GM23338 (cell line): ENCODE measurements at regions not wholly inside any gene's neighbourhood (a gene's known extent, or its start where the extent isn't known, plus 50 kb on each side); places are given as distances from the start of the nearest gene placed in this dataset.

ENCODE experiments used
- CREB1 ChIP-seq: fragments of 250-450 bp; sonication (Bioruptor Pico); IDR thresholded peaks from 2 replicates; pipeline ENCODE4 v1.5.0; 2020; ENCODE audit warnings: low read depth, mild to moderate bottlenecking, moderate library complexity
- EZH2 ChIP-seq: fragments of 200-600 bp; sonication (generic); IDR thresholded peaks from one replicate; pipeline ENCODE4 v1.8.0; 2017; ENCODE audit warnings: antibody characterized with exemption, mild to moderate bottlenecking, low read depth; ENCODE audit not compliant: unreplicated experiment
- EZH2phosphoT487 ChIP-seq: fragments of 200-600 bp; sonication (generic); IDR thresholded peaks from one replicate; pipeline ENCODE4 v1.8.1; 2018; ENCODE audit warnings: antibody characterized with exemption; ENCODE audit not compliant: unreplicated experiment
- POLR2AphosphoS5 ChIP-seq: IDR thresholded peaks from 2 replicates; pipeline ENCODE4 v1.6.1; 2016; ENCODE audit warnings: antibody characterized with exemption, low read depth
- ZNF114 ChIP-seq: fragments of 250-450 bp; sonication (Bioruptor Pico); IDR thresholded peaks from 2 replicates; pipeline ENCODE4 v1.5.0; 2020; ENCODE audit warnings: mild to moderate bottlenecking, moderate library complexity
- TF ChIP-seq, protein P1 (sequence below), 2 experiments: fragments of 200-600 bp in 1 of 2; sonication (generic) in 1 of 2; conservative IDR thresholded peaks; 2 replicates each; pipeline versions ENCODE4 v1.5.1 to v1.6.1; 2016 to 2017; ENCODE audit warnings: antibody characterized with exemption in 2 of 2, low read depth in 2 of 2, mild to moderate bottlenecking in 2 of 2, moderate library complexity in 1 of 2

- TF ChIP-seq, protein P1, sequence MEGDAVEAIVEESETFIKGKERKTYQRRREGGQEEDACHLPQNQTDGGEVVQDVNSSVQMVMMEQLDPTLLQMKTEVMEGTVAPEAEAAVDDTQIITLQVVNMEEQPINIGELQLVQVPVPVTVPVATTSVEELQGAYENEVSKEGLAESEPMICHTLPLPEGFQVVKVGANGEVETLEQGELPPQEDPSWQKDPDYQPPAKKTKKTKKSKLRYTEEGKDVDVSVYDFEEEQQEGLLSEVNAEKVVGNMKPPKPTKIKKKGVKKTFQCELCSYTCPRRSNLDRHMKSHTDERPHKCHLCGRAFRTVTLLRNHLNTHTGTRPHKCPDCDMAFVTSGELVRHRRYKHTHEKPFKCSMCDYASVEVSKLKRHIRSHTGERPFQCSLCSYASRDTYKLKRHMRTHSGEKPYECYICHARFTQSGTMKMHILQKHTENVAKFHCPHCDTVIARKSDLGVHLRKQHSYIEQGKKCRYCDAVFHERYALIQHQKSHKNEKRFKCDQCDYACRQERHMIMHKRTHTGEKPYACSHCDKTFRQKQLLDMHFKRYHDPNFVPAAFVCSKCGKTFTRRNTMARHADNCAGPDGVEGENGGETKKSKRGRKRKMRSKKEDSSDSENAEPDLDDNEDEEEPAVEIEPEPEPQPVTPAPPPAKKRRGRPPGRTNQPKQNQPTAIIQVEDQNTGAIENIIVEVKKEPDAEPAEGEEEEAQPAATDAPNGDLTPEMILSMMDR (conservative IDR thresholded peaks at IDR 0.05; ENCODE audit: low read depth in 2 of 2), result no peak
- no peak for TF ChIP-seq EZH2
- no peak for TF ChIP-seq POLR2AphosphoS5
- no peak for TF ChIP-seq EZH2phosphoT487
- no peak for TF ChIP-seq CREB1 (CRISPR knock-in tag)
- TF ChIP-seq ZNF114 (CRISPR knock-in tag), result no peak
These were observed 127.3 kb upstream of the THBS1 start for GRCh38 chr15:39453620-39454019.
